Posterior cingulate gyrus (tissue), 11 donors: ENCODE measurements at regions not wholly inside any gene's neighbourhood (a gene's known extent, or its start where the extent isn't known, plus 50 kb on each side); places are given as distances from the start of the nearest gene placed in this dataset.
"Not testable (repeated sequence)": the region's sequence is repeated elsewhere in the genome, so short reads cannot be mapped to it uniquely, and the experiment has no call there.

ENCODE experiments used
- DNase-seq, 10 donors: peaks; one replicate each; pipeline versions ENCODE4 v3.0.0 to v3.0.0-alpha.2; 2020 to 2021; ENCODE audit warnings: mixed read lengths in 3 of 10
- intact Hi-C: fragments of 100-400 bp; cut with DNase I; formaldehyde crosslinking; loops from one replicate; pipeline ENCODE4 v1.15.1; 2023

GRCh38 chr10:91745090-91745831 is 53.0 kb upstream of the TNKS2 start:
- DNase-seq = no peak
- intact Hi-C loops = no loop called here

- DNase-seq = no peak
- intact Hi-C loops = no loop called here
These were observed 54.8 kb upstream of the TNKS2 start for GRCh38 chr10:91743465-91743864.

GRCh38 chr10:91742229-91742628 is 56.0 kb upstream of the TNKS2 start:
- intact Hi-C loops = no loop called here

GRCh38 chr10:91741356-91741755 is 56.9 kb upstream of the TNKS2 start:
- intact Hi-C loops = no loop called here
- no peak for DNase-seq

More at GRCh38 chr10:91742229-91742628, 56.0 kb upstream of the TNKS2 start:
- DNase-seq = no peak

- intact Hi-C loops = no loop called here
- peak in 3 of 10 donors; percentile 42 to 73 (median 72) for DNase-seq
These were observed 57.8 kb upstream of the TNKS2 start for GRCh38 chr10:91740353-91740924.

- DNase-seq, intact Hi-C loops: not testable (repeated sequence)
These were observed 66.0 kb upstream of the TNKS2 start for GRCh38 chr10:91732265-91732664.

GRCh38 chr10:91729339-91729738 is 68.9 kb upstream of the TNKS2 start:
- DNase-seq, intact Hi-C loops: not testable (repeated sequence)

GRCh38 chr10:91726355-91726754 is 71.9 kb upstream of the TNKS2 start:
- intact Hi-C loops = no loop called here
- DNase-seq = no peak

- intact Hi-C loops = no loop called here
- DNase-seq = no peak
These were observed 73.3 kb upstream of the TNKS2 start for GRCh38 chr10:91724933-91725332.

- DNase-seq = no peak
- intact Hi-C loops = no loop called here
These were observed 80.7 kb upstream of the PPP1R3C start for GRCh38 chr10:91713461-91714072.

GRCh38 chr10:91711885-91712680 is 79.2 kb upstream of the PPP1R3C start:
- DNase-seq = no peak
- intact Hi-C loops = no loop called here

- intact Hi-C loops = no loop called here
- no peak for DNase-seq
These were observed 76.5 kb upstream of the PPP1R3C start for GRCh38 chr10:91709394-91709798.

GRCh38 chr10:91708174-91708861 is 75.4 kb upstream of the PPP1R3C start:
- DNase-seq = no peak
- intact Hi-C loops = no loop called here

GRCh38 chr10:91707236-91707635 is 74.4 kb upstream of the PPP1R3C start:
- no peak for DNase-seq
- intact Hi-C loops = no loop called here

GRCh38 chr10:91705948-91706670 is 73.2 kb upstream of the PPP1R3C start:
- intact Hi-C loops = no loop called here

GRCh38 chr10:91702620-91703019 is 69.7 kb upstream of the PPP1R3C start:
- intact Hi-C loops = no loop called here
- DNase-seq = no peak

More at GRCh38 chr10:91705948-91706670, 73.2 kb upstream of the PPP1R3C start:
- DNase-seq = no peak

- no peak for DNase-seq
- intact Hi-C loops = no loop called here
These were observed 68.0 kb upstream of the PPP1R3C start for GRCh38 chr10:91700788-91701444.

- DNase-seq = no peak
- intact Hi-C loops = no loop called here
These were observed 67.4 kb upstream of the PPP1R3C start for GRCh38 chr10:91700273-91700672.

GRCh38 chr10:91698258-91698657 is 65.4 kb upstream of the PPP1R3C start:
- peak in 1 of 10 donors; percentile 59 for DNase-seq
- intact Hi-C loops = no loop called here
